WERI-Rb-1 (cell line): ENCODE measurements at regions not wholly inside any gene's neighbourhood (a gene's known extent, or its start where the extent isn't known, plus 50 kb on each side); places are given as distances from the start of the nearest gene placed in this dataset.

Source experiments
- DNase-seq: peaks from one replicate; pipeline ENCODE4 v3.0.0-alpha.2; 2020
- H3K27ac ChIP-seq: fragments of 250-450 bp; sonication (Bioruptor Pico); 2 replicates; pipeline ENCODE4 v1.5.1; 2020; ENCODE audit warnings: mild to moderate bottlenecking, moderate library complexity
- H3K27me3 ChIP-seq: fragments of 250-450 bp; sonication (Bioruptor Pico); 2 replicates; pipeline ENCODE4 v1.5.1; 2021; ENCODE audit warnings: mild to moderate bottlenecking, low read depth, moderate library complexity; ENCODE audit not compliant: insufficient read depth, severe bottlenecking
- H3K36me3 ChIP-seq: fragments of 250-450 bp; sonication (Bioruptor Pico); 2 replicates; pipeline ENCODE4 v1.5.1; 2020; ENCODE audit warnings: mild to moderate bottlenecking, moderate library complexity
- H3K4me3 ChIP-seq: 2 replicates; pipeline ENCODE4 v1.5.1; 2011; ENCODE audit warnings: low read depth, mild to moderate bottlenecking, control low read depth, low read length
- H3K9me3 ChIP-seq: fragments of 250-450 bp; sonication (Bioruptor Pico); 2 replicates; pipeline ENCODE4 v1.5.1; 2021; ENCODE audit warnings: mild to moderate bottlenecking, moderate library complexity; ENCODE audit not compliant: severe bottlenecking
- CTCF ChIP-seq: IDR thresholded peaks from 2 replicates; pipeline ENCODE4 v1.5.1; 2011; ENCODE audit warnings: low read depth, mild to moderate bottlenecking, control low read depth, inconsistent platforms, low read length

- Histone ChIP-seq H3K36me3 (no peaks in the 10 kb centered on the region), H3K27me3 (no peaks in the 10 kb centered on the region), H3K9me3 (no peaks in the 10 kb centered on the region), H3K4me3 (no peak overlapping the region), H3K27ac (no peak overlapping the region)
- TF ChIP-seq CTCF = no peak
- DNase-seq = no peak
Observed at GRCh38 chr6:87995461-87995860, 52.2 kb upstream of the SPACA1 start.

DNA sequence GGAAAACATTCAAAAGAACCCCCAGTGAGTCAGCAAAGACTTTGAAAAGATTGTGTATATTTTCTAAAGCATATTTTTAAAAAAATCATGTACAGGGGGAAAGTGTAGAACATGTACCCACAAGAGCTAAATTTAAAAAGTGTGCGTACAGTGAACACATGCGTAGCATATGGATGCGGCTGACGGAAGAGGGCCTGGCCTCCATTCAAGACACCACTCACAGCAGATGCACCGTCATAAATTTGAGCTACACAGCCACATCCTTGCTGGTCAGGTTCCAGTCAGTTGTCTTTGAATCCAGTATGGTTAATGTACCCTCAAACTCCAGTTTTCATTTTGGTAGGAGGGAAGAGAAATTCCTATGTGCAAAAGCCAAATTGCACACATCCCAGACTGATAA is 54.3 kb upstream of the SPACA1 start:
- H3K9me3 ChIP-seq = no peaks in the 10 kb centered on the region
- no peak for DNase-seq
- TF ChIP-seq CTCF = no peak
- no peak overlapping the region for H3K4me3 ChIP-seq
- no peaks in the 10 kb centered on the region for H3K36me3 ChIP-seq
- H3K27ac ChIP-seq = no peak overlapping the region
- H3K27me3 ChIP-seq = no peaks in the 10 kb centered on the region

DNA sequence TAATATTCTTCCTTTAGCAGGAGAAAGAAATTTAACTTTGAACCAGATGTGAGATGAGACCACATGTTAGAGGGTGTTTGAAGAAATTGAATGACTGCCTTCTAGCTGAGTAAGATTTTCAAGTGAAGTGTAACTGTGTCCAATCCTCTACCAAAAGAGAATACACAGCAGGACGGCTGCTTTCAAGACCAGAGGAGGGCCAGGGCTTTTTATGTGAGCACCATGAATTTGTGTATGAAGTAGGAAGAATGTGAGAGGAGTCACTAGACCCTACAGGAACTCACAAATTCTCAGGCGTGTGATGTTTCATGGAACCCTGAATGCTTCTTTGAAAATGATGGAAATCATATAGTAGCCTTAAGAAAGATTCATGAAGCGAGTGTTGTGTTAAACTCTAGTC is 56.8 kb upstream of the SPACA1 start:
- H3K27me3 ChIP-seq = no peaks in the 10 kb centered on the region

GRCh38 chr6:87982134-87982533 is 65.5 kb upstream of the SPACA1 start:
- DNase-seq = no peak
- H3K4me3 ChIP-seq = no peak overlapping the region

More for the DNA sequence above, 56.8 kb upstream of the SPACA1 start:
- no peaks in the 10 kb centered on the region for H3K9me3 ChIP-seq
- H3K27ac ChIP-seq = no peak overlapping the region
- no peak for DNase-seq
- H3K4me3 ChIP-seq = no peak overlapping the region
- no peak for TF ChIP-seq CTCF
- H3K36me3 ChIP-seq = no peaks in the 10 kb centered on the region

DNA sequence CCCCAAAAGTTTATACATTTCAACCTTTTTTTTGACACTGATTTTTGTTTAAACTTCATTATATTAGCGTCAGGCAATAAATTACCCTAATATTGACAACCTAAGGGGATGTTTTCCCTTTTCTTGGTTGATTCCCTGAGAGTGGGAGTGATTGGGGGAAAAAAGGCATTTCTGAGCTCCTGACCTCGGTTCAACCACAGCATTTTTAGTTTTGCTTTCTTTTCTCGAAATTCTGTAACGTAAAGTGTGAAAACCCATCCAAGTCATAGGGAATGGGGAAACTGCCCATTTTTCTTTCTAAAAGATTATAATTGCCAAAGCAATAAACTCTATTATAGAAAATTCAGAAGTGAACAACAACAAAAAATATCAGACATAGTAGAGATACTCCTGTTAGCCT is 67.9 kb upstream of the SPACA1 start:
- no peaks in the 10 kb centered on the region for H3K27me3 ChIP-seq
- H3K36me3 ChIP-seq = no peaks in the 10 kb centered on the region
- H3K27ac ChIP-seq = no peak overlapping the region
- H3K9me3 ChIP-seq = no peaks in the 10 kb centered on the region
- DNase-seq = no peak
- TF ChIP-seq CTCF = no peak
- no peak overlapping the region for H3K4me3 ChIP-seq

More at GRCh38 chr6:87982134-87982533, 65.5 kb upstream of the SPACA1 start:
- H3K36me3 ChIP-seq = no peaks in the 10 kb centered on the region
- no peak for TF ChIP-seq CTCF
- H3K9me3 ChIP-seq = no peaks in the 10 kb centered on the region
- H3K27me3 ChIP-seq = no peaks in the 10 kb centered on the region
- H3K27ac ChIP-seq = no peak overlapping the region

- DNase-seq = no peak
- Histone ChIP-seq H3K27ac (no peak overlapping the region), H3K9me3 (no peaks in the 10 kb centered on the region), H3K36me3 (no peaks in the 10 kb centered on the region), H3K4me3 (no peak overlapping the region), H3K27me3 (no peaks in the 10 kb centered on the region)
- TF ChIP-seq CTCF = no peak
Observed at GRCh38 chr6:87976616-87977015, 71.0 kb upstream of the SPACA1 start.
